ENCODE measurements at regions not wholly inside any gene's neighbourhood (a gene's known extent, or its start where the extent isn't known, plus 50 kb on each side); places are given as distances from the start of the nearest gene placed in this dataset.

GRCh38 chr18:28984731-28985130, 807.8 kb upstream of the CDH2 start:
- no peak overlapping the region for H2BK20ac ChIP-seq (ENCODE audit: low read depth, low read length, poor library complexity, severe bottlenecking)
- H2BK120ac ChIP-seq (ENCODE audit: low read depth, low read length, poor library complexity, severe bottlenecking): no peak overlapping the region
- no peak overlapping the region for H3K14ac ChIP-seq (ENCODE audit: insufficient read depth, low read length)
- H3K79me2 ChIP-seq (ENCODE audit: insufficient read depth, low read length): no peaks in the 10 kb centered on the region
- no peaks in the 10 kb centered on the region for H3K23me2 ChIP-seq (ENCODE audit: insufficient read length, low read depth, low read length, poor library complexity, severe bottlenecking)
- H3K23ac ChIP-seq (ENCODE audit: insufficient read length, low read depth, low read length): no peak overlapping the region
- H2BK5ac ChIP-seq (ENCODE audit: insufficient read length, low read length): no peak overlapping the region
- no peaks in the 10 kb centered on the region for H3K9me3 ChIP-seq (ENCODE audit: control insufficient read depth, low read depth, low read length)
- H3K9me3 Mint-ChIP-seq: peaks cover 0 to 2% of the 10 kb centered on the region in 2 experiments; a peak in 1 of 5 replicates
- H3K27me3 ChIP-seq (ENCODE audit: insufficient read depth, low read length): no peaks in the 10 kb centered on the region
- H3K4ac ChIP-seq (ENCODE audit: low read depth, low read length): no peak overlapping the region
- no CpG with 5 or more reads among the region's 1 CpG for WGBS (ENCODE audit: extremely low coverage, insufficient read length, low lambda C conversion rate)
- H3K9ac ChIP-seq (ENCODE audit: extremely low read depth, insufficient read length, low read length): no peak overlapping the region
- no peak overlapping the region for H2BK15ac ChIP-seq (ENCODE audit: low read depth, low read length)
- no peak overlapping the region for H4K5ac ChIP-seq (ENCODE audit: insufficient read length, low read depth, low read length)
- no peak overlapping the region for H2AFZ ChIP-seq (ENCODE audit: low read length)
- H3K4me2 ChIP-seq (ENCODE audit: insufficient read depth, insufficient read length, low read length): no peak overlapping the region
- no peaks in the 10 kb centered on the region for H3K79me1 ChIP-seq (ENCODE audit: insufficient read depth, low read depth, low read length, poor library complexity, severe bottlenecking)
- H2AK5ac ChIP-seq (ENCODE audit: insufficient read length, low read length): no peak overlapping the region
- no peak overlapping the region for H2BK12ac ChIP-seq (ENCODE audit: insufficient read length, low read depth, low read length)
- no peaks in the 10 kb centered on the region for H3K4me1 Mint-ChIP-seq
- H3K27ac Mint-ChIP-seq: no peak overlapping the region
- H3K27ac ChIP-seq (ENCODE audit: insufficient read length, low read depth, low read length): no peak overlapping the region
- TF ChIP-seq CTCF (conservative IDR thresholded peaks at IDR 0.05): no peak
- H4K91ac ChIP-seq (ENCODE audit: insufficient read length, low read depth, low read length): no peak overlapping the region
- no peaks in the 10 kb centered on the region for H3K27me3 Mint-ChIP-seq (ENCODE audit: low read depth)
- no peak overlapping the region for H3K56ac ChIP-seq (ENCODE audit: insufficient read length, low read depth, low read length)
- no peaks in the 10 kb centered on the region for H4K20me1 ChIP-seq (ENCODE audit: control insufficient read depth, insufficient read depth, insufficient read length)
- no peak for DNase-seq
- H4K8ac ChIP-seq (replicated peaks; ENCODE audit: insufficient read length, low read depth, low read length): no peak overlapping the region
- no peaks in the 10 kb centered on the region; a peak in 1 of 7 replicates for H3K36me3 Mint-ChIP-seq (ENCODE audit: insufficient read depth in 1 of 3, low read depth in 3 of 3)
- no peak overlapping the region for H3K18ac ChIP-seq (ENCODE audit: insufficient read length, low read depth, low read length)
- no peaks in the 10 kb centered on the region for H3K4me1 ChIP-seq (ENCODE audit: insufficient read depth, low read length)
- H3K4me3 Mint-ChIP-seq: no peak overlapping the region
- H3T11ph ChIP-seq (ENCODE audit: low read length): no peak overlapping the region
